ENCODE measurements at regions not wholly inside any gene's neighbourhood (a gene's known extent, or its start where the extent isn't known, plus 50 kb on each side); places are given as distances from the start of the nearest gene placed in this dataset.
A peak's percentile ranks its signal among the peaks of the same experiment; 100 is the strongest.

GRCh38 chr4:100288811-100289529, 98.7 kb upstream of the DDIT4L start:
- no peak overlapping the region for H3K27ac ChIP-seq
- H3K4me1 ChIP-seq (ENCODE audit: low read depth): no peaks in the 10 kb centered on the region
- no peak overlapping the region for H3K4me3 ChIP-seq
- no peaks in the 10 kb centered on the region for H3K27me3 ChIP-seq
- H3K9me3 ChIP-seq (ENCODE audit: low read depth): no peaks in the 10 kb centered on the region
- DNase-seq (ENCODE audit: low read depth in 1 of 2, low spot score in 1 of 2): no peak
- TF ChIP-seq CTCF (IDR thresholded peaks at IDR 0.05; ENCODE audit: low read depth, low read length): no peak
- no peaks in the 10 kb centered on the region for H3K36me3 ChIP-seq

GRCh38 chr4:100288161-100288560, 97.9 kb upstream of the DDIT4L start:
- H3K27ac ChIP-seq: no peak overlapping the region
- no peak for TF ChIP-seq CTCF (IDR thresholded peaks at IDR 0.05; ENCODE audit: low read depth, low read length)

GRCh38 chr4:100287534-100287933, 97.3 kb upstream of the DDIT4L start:
- no peak for DNase-seq (ENCODE audit: low read depth in 1 of 2, low spot score in 1 of 2)
- no peaks in the 10 kb centered on the region for H3K27me3 ChIP-seq
- no peak overlapping the region for H3K4me3 ChIP-seq
- no peaks in the 10 kb centered on the region for H3K4me1 ChIP-seq (ENCODE audit: low read depth)
- TF ChIP-seq CTCF (IDR thresholded peaks at IDR 0.05; ENCODE audit: low read depth, low read length): no peak
- no peaks in the 10 kb centered on the region for H3K36me3 ChIP-seq
- no peak overlapping the region for H3K27ac ChIP-seq
- no peaks in the 10 kb centered on the region for H3K9me3 ChIP-seq (ENCODE audit: low read depth)

More at GRCh38 chr4:100288161-100288560, 97.9 kb upstream of the DDIT4L start:
- no peaks in the 10 kb centered on the region for H3K4me1 ChIP-seq (ENCODE audit: low read depth)
- DNase-seq (ENCODE audit: low read depth in 1 of 2, low spot score in 1 of 2): peak in 1 of 2 donors; percentile 13
- H3K27me3 ChIP-seq: no peaks in the 10 kb centered on the region
- H3K4me3 ChIP-seq: no peak overlapping the region
- no peaks in the 10 kb centered on the region for H3K36me3 ChIP-seq
- no peaks in the 10 kb centered on the region for H3K9me3 ChIP-seq (ENCODE audit: low read depth)

- no peak for TF ChIP-seq CTCF (IDR thresholded peaks at IDR 0.05; ENCODE audit: low read depth, low read length)
- no peak overlapping the region for H3K27ac ChIP-seq
- H3K9me3 ChIP-seq (ENCODE audit: low read depth): no peaks in the 10 kb centered on the region
- no peaks in the 10 kb centered on the region for H3K4me1 ChIP-seq (ENCODE audit: low read depth)
- no peaks in the 10 kb centered on the region for H3K36me3 ChIP-seq
- no peak overlapping the region for H3K4me3 ChIP-seq
- H3K27me3 ChIP-seq: no peaks in the 10 kb centered on the region
- no peak for DNase-seq (ENCODE audit: low read depth in 1 of 2, low spot score in 1 of 2)
These were observed 96.4 kb upstream of the DDIT4L start for GRCh38 chr4:100286636-100287035.

DNA sequence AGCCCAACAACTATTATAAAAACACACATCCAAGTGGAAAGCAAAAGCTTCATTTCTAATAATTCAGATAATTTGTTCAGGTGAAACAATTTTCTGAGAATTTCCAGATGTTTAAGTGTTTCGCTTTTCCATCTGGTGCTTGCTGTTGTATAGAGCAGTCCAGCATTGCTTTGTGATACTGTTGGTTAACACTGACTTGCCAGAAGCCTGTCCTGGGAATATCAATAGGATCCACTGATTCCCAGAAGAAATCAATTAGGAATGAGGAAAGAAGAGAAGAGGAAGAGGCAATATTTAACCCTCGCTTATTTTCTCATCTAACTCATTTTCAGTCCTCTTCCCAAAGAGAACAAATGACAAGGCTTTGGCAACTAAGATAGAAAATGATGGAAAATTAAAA, 94.9 kb upstream of the DDIT4L start:
- Histone ChIP-seq H3K27ac (no peak overlapping the region), H3K4me1 (ENCODE audit: low read depth) (no peaks in the 10 kb centered on the region), H3K36me3 (no peaks in the 10 kb centered on the region), H3K27me3 (no peaks in the 10 kb centered on the region), H3K9me3 (ENCODE audit: low read depth) (no peaks in the 10 kb centered on the region), H3K4me3 (no peak overlapping the region)
- TF ChIP-seq CTCF (IDR thresholded peaks at IDR 0.05; ENCODE audit: low read depth, low read length): no peak
- DNase-seq (ENCODE audit: low read depth in 1 of 2, low spot score in 1 of 2): no peak
